Upper lobe of left lung (tissue), 6 donors: ENCODE measurements at regions not wholly inside any gene's neighbourhood (a gene's known extent, or its start where the extent isn't known, plus 50 kb on each side); places are given as distances from the start of the nearest gene placed in this dataset.

Experiments
- ATAC-seq, 2 donors: fragments of 200-7000 bp; cut with Tn5 transposase; one replicate each; pipeline ENCODE4 v1.9.1; 2022; ENCODE audit warnings: mild to moderate bottlenecking in 2 of 2, moderate library complexity in 2 of 2; ENCODE audit not compliant: low FRiP score in 2 of 2
- DNase-seq, 2 donors: peaks; one replicate each; pipeline ENCODE4 v3.0.0-alpha.2; 2019 to 2020
- H3K27ac ChIP-seq, 4 donors: fragments of 200-600 bp; sonication (generic); one replicate each; pipeline ENCODE4 v1.5.1; 2016 to 2019
- H3K27me3 ChIP-seq, 4 donors: fragments of 200-600 bp; sonication (generic); one replicate each; pipeline ENCODE4 v1.5.1; 2017 to 2019
- H3K36me3 ChIP-seq, 4 donors: fragments of 200-600 bp; sonication (generic); one replicate each; pipeline ENCODE4 v1.5.1; 2016 to 2019
- H3K4me1 ChIP-seq, 4 donors: fragments of 200-600 bp; sonication (generic); one replicate each; pipeline ENCODE4 v1.5.1; 2018 to 2019
- H3K4me3 ChIP-seq, 4 donors: fragments of 200-600 bp; sonication (generic); one replicate each; pipeline ENCODE4 v1.5.1; 2017 to 2019; ENCODE audit warnings: mild to moderate bottlenecking in 2 of 4, moderate library complexity in 1 of 4
- H3K9me3 ChIP-seq, 4 donors: fragments of 200-600 bp; sonication (generic); one replicate each; pipeline ENCODE4 v1.5.1; 2018 to 2019
- CTCF ChIP-seq, 6 experiments: fragments of 450-650 bp in 4 of 6; fragments of 200-600 bp in 2 of 6; sonication (generic) in 2 of 6; IDR thresholded peaks; one replicate each; pipeline ENCODE4 v1.5.1; 2016 to 2019; ENCODE audit warnings: antibody characterized with exemption in 6 of 6
- EP300 ChIP-seq, 4 donors: sonication (generic); formaldehyde crosslinking; IDR thresholded peaks; one replicate each; pipeline ENCODE4 v1.5.1; 2017; ENCODE audit warnings: antibody characterized with exemption in 4 of 4, control low read depth in 2 of 4
- POLR2A ChIP-seq, 4 donors: fragments of 450-650 bp; IDR thresholded peaks; one replicate each; pipeline ENCODE4 v1.5.1; 2016 to 2017; ENCODE audit warnings: antibody characterized with exemption in 4 of 4, mild to moderate bottlenecking in 2 of 4
- POLR2AphosphoS5 ChIP-seq, 2 donors: sonication (generic); formaldehyde crosslinking; IDR thresholded peaks; one replicate each; pipeline ENCODE4 v1.5.1; 2017; ENCODE audit warnings: antibody characterized with exemption in 2 of 2
- WGBS, 2 donors: methylation state at CpG; one replicate each; pipeline ENCODE4 v1.1.5; 2017 to 2018; 5-methylcytosine and 5-hydroxymethylcytosine counted together
- donor health status: DM: no; HTN: no; CAD: no; lungs with moderate emphysema.
- donor health status: DM: no; HTN: yes; CAD: no; lungs with severe emphysema.

GRCh38 chr7:113298501-113298900, 180.1 kb upstream of the SMIM30 start:
- no peak for TF ChIP-seq POLR2AphosphoS5 (IDR thresholded peaks at IDR 0.05)
- no peak for TF ChIP-seq EP300 (IDR thresholded peaks at IDR 0.05)
- no peak for TF ChIP-seq POLR2A (IDR thresholded peaks at IDR 0.05)
- no peak overlapping the region for H3K27ac ChIP-seq
- H3K4me3 ChIP-seq: no peak overlapping the region
- no peaks in the 10 kb centered on the region for H3K9me3 ChIP-seq
- H3K36me3 ChIP-seq: no peaks in the 10 kb centered on the region
- DNase-seq (no peak), ATAC-seq (no peak)
- H3K27me3 ChIP-seq: no peaks in the 10 kb centered on the region
- H3K4me1 ChIP-seq: no peaks in the 10 kb centered on the region

- 74 to 100% methylated on average over 1 to 3 of the region's 3 CpGs for WGBS, 2 donors
- no peaks in the 10 kb centered on the region for H3K4me1 ChIP-seq
- DNase-seq (no peak), ATAC-seq (peak in 1 of 2 donors; percentile 11)
- no peaks in the 10 kb centered on the region for H3K9me3 ChIP-seq
- H3K36me3 ChIP-seq: no peaks in the 10 kb centered on the region
- no peak overlapping the region for H3K4me3 ChIP-seq
- no peak for TF ChIP-seq EP300 (IDR thresholded peaks at IDR 0.05)
- no peak for TF ChIP-seq CTCF (IDR thresholded peaks at IDR 0.05)
- TF ChIP-seq POLR2A (IDR thresholded peaks at IDR 0.05): no peak
- TF ChIP-seq POLR2AphosphoS5 (IDR thresholded peaks at IDR 0.05): no peak
- H3K27ac ChIP-seq: no peak overlapping the region
- H3K27me3 ChIP-seq: no peaks in the 10 kb centered on the region
These were observed 176.4 kb upstream of the SMIM30 start for GRCh38 chr7:113294750-113295149.

- TF ChIP-seq CTCF (IDR thresholded peaks at IDR 0.05) (no peak), EP300 (IDR thresholded peaks at IDR 0.05) (no peak)
- DNase-seq: peak in 1 of 2 donors; percentile 26
- 92 to 100% methylated on average over 2 of the region's 3 CpGs for WGBS, 2 donors
These were observed 173.8 kb upstream of the SMIM30 start for GRCh38 chr7:113292105-113292504.

GRCh38 chr7:113291058-113291457, 172.7 kb upstream of the SMIM30 start:
- H3K27ac ChIP-seq: no peak overlapping the region
- no peaks in the 10 kb centered on the region for H3K9me3 ChIP-seq
- no peaks in the 10 kb centered on the region for H3K36me3 ChIP-seq
- WGBS, 2 donors: 93 to 97% methylated on average over 6 to 9 of the region's 9 CpGs
- H3K4me3 ChIP-seq: no peak overlapping the region
- TF ChIP-seq CTCF (IDR thresholded peaks at IDR 0.05): no peak
- no peak for TF ChIP-seq EP300 (IDR thresholded peaks at IDR 0.05)
- no peak for TF ChIP-seq POLR2A (IDR thresholded peaks at IDR 0.05)
- no peak for TF ChIP-seq POLR2AphosphoS5 (IDR thresholded peaks at IDR 0.05)
- no peaks in the 10 kb centered on the region for H3K27me3 ChIP-seq
- H3K4me1 ChIP-seq: no peaks in the 10 kb centered on the region
- ATAC-seq (peak in 1 of 2 donors; percentile 61), DNase-seq (peak; percentile 18 to 37)

More at GRCh38 chr7:113292105-113292504, 173.8 kb upstream of the SMIM30 start:
- no peak overlapping the region for H3K4me3 ChIP-seq
- peak in 1 of 2 donors; percentile 21 for ATAC-seq
- no peaks in the 10 kb centered on the region for H3K27me3 ChIP-seq
- H3K27ac ChIP-seq: no peak overlapping the region
- H3K36me3 ChIP-seq: no peaks in the 10 kb centered on the region
- H3K4me1 ChIP-seq: no peaks in the 10 kb centered on the region
- no peaks in the 10 kb centered on the region for H3K9me3 ChIP-seq

GRCh38 chr7:113289140-113289740, 170.9 kb upstream of the SMIM30 start:
- Histone ChIP-seq H3K27me3 (no peaks in the 10 kb centered on the region), H3K4me1 (no peaks in the 10 kb centered on the region), H3K36me3 (no peaks in the 10 kb centered on the region), H3K27ac (no peak overlapping the region), H3K4me3 (no peak overlapping the region), H3K9me3 (no peaks in the 10 kb centered on the region)
- TF ChIP-seq EP300 (IDR thresholded peaks at IDR 0.05) (no peak), POLR2AphosphoS5 (IDR thresholded peaks at IDR 0.05) (no peak)
- DNase-seq (no peak), ATAC-seq (no peak)
- WGBS, 2 donors: 48 to 49% methylated on average over 4 of the region's 4 CpGs

GRCh38 chr7:113285411-113285810, 167.1 kb upstream of the SMIM30 start:
- no peak for DNase-seq
- H3K9me3 ChIP-seq: no peaks in the 10 kb centered on the region
- 82% methylated on average over 3 of the region's 3 CpGs for WGBS, 2 donors
- H3K27me3 ChIP-seq: no peaks in the 10 kb centered on the region
- no peak for TF ChIP-seq POLR2A (IDR thresholded peaks at IDR 0.05)
- TF ChIP-seq EP300 (IDR thresholded peaks at IDR 0.05): no peak
- no peak for TF ChIP-seq CTCF (IDR thresholded peaks at IDR 0.05)
- no peak for TF ChIP-seq POLR2AphosphoS5 (IDR thresholded peaks at IDR 0.05)
- no peaks in the 10 kb centered on the region for H3K36me3 ChIP-seq
- no peaks in the 10 kb centered on the region for H3K4me1 ChIP-seq
- H3K4me3 ChIP-seq: no peak overlapping the region
- H3K27ac ChIP-seq: no peak overlapping the region
- no peak for ATAC-seq
